ENCODE measurements at regions not wholly inside any gene's neighbourhood (a gene's known extent, or its start where the extent isn't known, plus 50 kb on each side); places are given as distances from the start of the nearest gene placed in this dataset.

DNA sequence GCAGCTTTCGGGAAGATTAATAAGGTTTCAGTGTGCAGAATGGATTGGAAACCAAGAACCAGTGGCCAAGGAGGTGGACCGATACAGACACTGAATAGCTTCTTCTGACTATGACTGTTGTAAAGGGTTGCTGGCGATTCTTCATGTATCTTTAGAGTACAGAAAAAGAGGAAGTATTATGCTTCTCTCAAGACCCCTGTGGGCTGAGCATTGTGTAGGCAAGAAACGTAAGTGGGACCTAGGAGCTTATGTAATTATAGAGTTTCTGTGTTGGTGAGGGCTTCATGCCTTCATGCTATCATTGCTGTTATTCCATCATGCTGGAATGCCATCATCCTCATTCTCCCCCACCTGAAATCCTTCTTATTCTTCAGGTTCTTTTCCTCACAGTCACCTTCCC, 105.4 kb upstream of the AKIRIN2 start:
- DNase-seq (ENCODE audit: low read depth in 3 of 3): no peak

DNA sequence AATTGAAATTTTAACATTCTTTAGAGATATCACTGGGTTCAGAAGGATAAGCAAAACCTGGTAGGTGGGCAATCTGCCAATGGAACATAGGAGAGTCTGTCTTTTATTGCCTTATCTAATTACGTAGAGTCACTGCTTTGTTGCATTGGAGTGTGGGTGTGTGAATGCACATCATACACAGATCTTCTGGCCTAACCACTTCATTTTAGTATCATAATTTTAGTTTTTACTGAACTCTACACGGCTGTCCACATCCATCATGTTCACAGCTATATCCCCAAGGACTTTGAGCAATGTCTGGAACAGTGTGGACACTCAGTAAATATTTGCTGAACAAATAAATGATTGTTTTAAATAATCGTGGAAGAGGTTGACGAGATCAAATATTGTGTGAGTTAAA, 104.6 kb upstream of the AKIRIN2 start:
- DNase-seq (ENCODE audit: low read depth in 3 of 3): no peak

DNA sequence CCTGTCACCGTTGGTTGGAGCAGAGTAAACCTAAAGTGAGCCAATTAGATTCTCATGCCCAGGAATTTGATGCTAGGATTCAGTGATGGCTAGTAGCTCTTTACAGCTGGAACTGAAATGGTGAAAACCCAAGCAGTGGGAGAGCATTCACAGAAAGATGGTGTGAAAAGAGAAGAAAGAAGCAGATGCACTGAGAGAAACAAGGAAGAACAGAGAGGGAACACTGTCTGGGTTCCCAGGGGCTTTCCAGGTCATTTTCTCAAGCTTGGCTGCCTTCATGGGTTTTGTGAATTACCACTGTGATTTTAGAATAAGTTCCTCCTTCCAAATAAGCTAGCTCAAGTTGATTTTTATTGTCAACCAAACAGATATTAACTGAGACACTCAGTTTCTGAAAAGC, 104.1 kb upstream of the AKIRIN2 start:
- DNase-seq (ENCODE audit: low read depth in 3 of 3): no peak

DNA sequence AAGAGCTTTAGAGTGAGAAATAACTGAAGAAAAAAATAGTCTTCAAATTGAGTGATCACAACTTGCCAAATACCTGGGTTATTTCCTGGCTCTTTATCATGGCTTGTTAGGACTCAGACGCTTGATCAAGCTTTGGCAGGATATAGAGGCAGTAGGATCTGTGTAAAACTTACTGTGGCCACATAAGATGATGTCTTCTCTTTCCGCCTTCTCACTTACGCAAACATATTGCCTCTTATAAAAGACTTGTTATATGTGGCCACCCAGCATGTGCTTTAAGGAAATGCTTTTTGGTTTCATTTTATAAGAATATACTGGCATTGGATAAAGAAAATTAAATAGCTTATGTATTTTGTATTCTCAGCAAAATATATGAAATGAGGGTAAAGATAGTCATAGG, 101.8 kb upstream of the AKIRIN2 start:
- DNase-seq (ENCODE audit: low read depth in 3 of 3): no peak

DNA sequence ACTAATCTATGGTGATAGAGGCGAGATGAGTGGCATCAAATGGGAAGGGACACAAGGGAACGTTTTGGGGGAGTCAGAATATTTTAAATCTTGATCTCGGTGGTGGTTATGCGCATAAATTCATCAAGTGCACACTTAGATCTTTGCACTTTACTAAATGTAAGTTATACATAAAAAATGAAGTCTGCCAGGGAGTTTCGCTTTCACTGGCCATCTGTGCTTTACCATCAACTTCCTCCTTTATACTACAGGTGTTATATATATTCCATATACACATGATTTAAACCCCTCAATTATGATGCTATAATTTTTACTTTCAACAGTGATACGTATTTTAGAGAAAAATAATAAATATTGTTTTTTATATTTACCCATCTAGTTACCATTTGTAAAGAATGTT, 97.6 kb upstream of the AKIRIN2 start:
- DNase-seq (ENCODE audit: low read depth in 3 of 3): no peak

DNA sequence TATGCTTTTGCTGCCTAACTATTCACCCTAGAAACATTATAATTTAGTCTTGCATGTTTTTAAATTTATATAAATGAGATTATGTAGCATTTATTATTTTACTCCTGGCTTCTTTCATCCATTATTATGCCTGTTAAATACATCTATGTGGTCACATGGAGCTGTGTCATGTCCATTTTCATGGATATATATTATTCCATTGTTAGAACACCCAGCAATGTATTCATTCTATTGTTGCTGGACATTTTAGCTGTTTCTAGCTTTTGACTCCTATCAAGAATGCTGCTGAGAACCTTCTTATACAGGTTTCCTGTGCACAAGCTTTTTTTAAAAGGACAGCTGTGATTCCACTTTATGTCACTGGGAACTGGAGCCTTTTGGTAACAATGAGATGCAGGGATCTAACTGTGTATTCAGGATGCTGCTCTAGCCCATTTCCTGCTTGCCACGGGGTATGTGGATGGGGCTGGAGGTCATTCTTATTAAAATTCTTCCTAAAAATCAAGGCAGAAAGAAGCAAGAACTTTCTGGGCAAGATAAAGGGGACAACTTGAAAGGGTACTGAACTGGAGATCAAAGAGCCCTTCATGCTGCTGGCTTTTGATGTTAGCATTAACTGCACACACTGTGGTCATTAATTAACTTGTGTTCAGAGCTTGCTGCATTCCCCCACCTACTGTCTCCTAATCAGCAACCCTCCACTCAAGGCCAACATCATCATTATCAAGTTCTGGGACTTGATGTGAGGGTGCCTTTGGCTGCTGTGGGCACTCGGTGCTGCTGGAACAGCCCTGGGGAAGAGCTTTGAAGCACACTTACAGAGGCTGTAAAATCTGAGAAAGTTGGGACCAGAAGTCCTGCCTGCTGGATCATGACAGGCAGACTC, 96.6 kb upstream of the AKIRIN2 start:
- no peak for DNase-seq (ENCODE audit: low read depth in 3 of 3)

DNA sequence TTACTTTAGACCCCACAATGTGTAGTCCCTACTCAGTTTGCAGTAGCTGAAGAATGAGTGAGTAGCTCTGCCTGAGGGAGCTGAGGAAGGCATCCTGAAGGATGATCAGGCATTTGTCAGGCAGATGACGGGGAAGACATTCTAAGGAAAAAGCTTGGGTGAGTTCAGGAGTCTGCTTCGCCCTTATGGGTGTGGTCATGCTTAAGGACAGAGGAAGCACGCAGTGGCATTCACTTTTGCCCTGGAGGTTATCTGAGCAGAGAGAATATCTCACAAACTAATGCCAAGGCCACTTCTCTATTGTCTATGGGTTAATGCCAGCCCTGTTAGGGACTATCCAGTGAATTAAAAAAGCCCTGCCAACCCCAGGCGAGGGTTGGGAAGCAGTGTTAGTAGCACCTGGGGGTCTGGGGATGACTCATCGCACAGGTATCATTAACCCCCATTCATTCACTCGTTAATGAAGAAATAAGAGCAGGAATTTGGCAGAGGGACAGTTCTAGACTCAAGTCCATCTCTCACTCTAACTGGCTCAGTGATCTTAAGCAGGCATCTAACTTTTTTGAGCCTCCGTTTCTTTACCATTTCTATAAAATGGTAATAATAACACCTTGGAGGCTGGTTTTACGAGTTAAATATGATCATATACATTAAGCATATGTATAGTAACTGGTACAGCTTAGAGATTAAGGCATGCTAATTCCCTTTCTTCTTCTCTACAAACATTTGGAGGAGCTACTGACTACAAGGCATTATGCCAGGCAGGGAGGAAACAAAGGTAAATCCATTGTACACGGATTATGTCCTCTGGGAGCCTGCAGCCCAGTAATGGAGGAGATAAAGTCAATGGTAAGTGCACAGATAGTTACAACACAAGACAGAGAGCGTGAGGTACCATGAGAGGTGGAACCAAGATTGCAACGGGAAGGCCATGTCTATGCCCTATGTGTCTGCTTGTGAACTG, 93.2 kb upstream of the AKIRIN2 start:
- DNase-seq (ENCODE audit: low read depth in 3 of 3): no peak

DNA sequence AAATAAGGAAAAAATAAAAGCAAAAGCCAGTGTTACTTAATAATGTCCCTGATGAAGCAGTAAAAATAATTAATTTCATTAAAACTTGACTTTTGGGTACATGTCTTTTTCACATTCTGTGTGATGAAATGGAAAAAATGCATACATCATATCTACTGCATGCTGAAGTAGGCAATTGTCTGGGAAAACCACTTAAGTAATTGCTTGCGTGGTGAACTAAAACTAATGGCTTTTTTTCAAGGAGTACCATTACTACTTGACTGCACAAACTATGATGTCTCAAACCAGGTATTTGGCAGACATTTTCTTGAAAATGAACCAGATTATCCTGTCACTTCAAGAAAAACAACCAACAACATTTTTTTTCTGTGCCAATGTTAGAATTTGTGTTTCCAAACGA, 91.3 kb upstream of the AKIRIN2 start:
- DNase-seq (ENCODE audit: low read depth in 3 of 3): no peak

DNA sequence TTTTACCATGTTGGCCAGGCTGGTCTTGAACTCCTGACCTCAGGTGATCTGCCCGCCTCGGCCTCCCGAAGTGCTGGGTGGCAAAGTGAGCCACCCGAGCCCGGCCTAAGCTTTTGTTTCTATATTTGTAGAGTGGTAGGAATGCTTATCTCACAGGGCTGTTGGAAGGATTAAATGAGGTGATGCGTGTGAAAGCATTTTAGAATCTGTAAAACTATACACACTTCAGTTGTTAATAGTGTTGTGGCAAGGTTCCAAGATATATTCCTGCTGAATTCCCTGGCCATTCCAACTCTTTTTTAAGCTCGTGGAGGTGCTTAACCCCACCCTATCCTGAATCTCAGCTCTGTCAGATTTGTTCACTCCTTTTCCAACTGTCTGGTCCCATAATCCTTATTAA, 89.9 kb upstream of the AKIRIN2 start:
- no peak for DNase-seq (ENCODE audit: low read depth in 3 of 3)

DNA sequence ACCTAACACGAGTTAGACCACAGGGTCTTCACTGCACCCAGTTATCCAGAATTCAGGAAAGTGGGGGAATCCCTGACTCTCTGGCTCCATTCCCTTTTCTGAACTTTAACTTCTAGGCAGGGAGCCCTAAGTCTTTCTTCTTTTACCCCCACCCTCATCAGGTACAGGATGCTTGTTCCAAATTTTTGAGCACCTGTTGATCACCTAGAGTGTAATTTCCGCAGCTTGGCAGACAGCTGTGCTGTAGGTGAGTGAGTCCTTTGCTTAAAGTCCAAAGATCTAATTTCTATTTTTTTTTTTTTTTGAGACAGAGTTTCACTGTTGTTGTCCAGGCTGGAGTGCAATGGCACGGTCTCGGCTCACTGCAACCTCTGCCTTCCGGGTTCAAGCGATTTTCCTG, 89.5 kb upstream of the AKIRIN2 start:
- DNase-seq (ENCODE audit: low read depth in 3 of 3): no peak

DNA sequence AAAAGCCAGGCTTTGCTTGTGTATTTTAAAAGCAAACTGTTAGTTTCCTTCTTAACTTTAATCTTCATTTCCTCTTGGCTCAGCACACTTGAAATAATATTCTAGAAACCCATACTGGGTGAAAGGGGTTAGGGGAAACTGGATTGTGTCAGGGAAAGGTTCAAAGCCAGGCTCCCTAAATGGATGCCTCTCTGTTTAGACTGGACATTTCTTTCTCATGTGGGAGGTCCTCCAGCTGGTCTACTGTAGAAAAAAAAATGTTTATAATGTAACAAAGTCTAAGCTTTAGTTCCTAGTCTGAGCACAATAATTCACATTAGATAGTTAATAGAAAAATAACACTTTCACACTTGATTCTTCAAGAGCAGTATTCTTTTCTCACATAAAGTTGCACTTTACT, 89.0 kb upstream of the AKIRIN2 start:
- DNase-seq (ENCODE audit: low read depth in 3 of 3): no peak

DNA sequence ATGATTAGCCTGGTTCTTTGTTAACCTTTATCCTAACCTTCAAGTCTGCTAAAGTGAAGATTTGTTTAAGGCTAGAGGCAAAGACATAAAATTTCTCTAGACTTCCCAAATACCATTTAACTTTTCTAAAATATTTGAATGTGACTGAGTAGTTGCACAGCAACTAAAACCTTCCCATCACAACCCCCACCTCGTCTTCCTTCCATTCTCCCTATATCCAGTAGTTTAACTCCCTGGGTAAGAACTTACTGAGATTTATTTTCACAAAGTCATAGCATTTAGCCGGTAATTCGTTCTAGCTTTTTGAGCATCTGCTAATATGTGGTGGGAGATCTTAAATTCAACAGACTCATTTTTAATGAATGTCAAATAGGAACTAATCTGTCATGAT, 87.9 kb upstream of the AKIRIN2 start:
- DNase-seq (ENCODE audit: low read depth in 3 of 3): no peak

DNA sequence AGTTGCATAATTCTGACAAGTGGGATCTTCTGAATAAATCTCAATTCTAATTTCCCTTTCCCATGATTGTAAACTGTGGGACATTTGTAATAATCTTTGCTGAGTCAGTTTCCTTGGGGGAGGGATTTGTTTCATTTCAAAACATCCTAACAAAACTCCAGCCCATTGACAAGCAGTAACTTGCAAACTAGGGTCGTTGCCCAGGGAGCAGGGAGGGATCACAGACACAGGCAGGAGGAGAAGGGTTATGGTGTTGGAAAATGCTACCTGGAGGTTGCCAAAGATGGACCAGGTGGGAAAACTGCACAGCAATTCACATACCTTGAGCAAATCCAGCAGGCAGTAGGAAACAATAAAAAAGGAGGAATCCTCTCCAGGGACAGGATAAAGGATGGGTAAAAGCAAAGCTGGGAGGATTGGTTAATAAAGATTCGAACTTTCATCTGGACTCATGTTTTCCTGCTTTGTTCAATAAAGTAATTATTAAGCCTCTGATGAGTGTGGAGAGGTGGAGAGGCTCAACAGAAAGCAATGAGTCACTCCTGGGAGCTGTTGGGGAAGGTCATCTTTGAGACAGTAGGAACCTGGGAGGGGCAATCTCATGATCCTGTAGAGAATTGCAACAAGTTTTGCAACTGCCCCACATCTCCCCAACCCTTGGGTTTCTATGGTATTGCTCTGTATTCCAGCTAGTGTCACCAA, 87.3 kb upstream of the AKIRIN2 start:
- DNase-seq (ENCODE audit: low read depth in 3 of 3): no peak

DNA sequence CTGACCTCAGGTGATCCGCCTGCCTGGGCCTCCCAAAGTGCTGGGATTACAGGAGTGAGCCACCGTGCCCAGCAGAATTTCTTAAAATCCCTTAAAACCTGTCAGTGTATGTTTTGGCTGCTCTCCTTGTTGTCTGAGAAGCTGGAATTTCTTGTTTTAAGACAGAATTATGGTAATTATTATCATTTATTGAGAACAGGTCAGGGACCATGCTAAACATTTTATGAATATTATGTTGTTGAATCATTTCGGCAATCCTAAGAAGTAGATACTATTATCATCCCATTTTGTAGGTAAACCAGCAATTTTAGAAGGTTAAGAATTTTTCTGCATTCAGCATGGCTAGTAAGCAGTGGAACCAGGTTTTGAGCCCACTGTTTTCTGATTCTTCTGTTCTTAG, 86.1 kb upstream of the AKIRIN2 start:
- no peak for DNase-seq (ENCODE audit: low read depth in 3 of 3)

DNA sequence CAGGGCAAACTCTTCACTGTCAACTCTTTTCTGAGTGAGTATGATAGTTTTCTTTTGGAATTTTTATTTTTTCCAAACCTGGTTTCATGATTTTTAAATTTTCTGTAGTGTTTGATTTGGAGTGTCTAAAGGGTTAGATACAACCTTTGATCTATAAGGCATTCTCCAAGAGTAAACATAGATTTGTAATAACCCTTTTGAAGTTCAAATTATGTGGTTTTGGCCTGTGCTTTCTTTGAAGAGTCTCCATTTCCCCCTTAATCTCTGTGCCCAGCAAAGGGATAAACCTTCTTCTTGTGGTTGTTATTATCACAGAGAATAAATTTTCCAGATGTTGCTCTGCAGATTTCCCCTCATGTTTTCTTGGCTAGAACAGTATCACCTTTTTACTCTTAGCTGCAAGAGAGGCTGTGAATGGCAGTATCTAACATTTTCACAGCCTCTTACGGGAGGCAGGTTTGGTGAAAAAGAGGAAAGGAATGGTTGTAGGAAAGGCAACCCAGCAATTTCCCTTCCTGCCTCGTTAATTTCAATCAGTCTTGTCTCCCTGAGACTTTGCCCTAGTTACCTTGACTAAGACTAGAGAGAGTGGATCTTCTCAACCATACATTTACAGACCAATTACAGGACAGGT, 83.3 kb upstream of the AKIRIN2 start:
- no peak for DNase-seq (ENCODE audit: low read depth in 3 of 3)

DNA sequence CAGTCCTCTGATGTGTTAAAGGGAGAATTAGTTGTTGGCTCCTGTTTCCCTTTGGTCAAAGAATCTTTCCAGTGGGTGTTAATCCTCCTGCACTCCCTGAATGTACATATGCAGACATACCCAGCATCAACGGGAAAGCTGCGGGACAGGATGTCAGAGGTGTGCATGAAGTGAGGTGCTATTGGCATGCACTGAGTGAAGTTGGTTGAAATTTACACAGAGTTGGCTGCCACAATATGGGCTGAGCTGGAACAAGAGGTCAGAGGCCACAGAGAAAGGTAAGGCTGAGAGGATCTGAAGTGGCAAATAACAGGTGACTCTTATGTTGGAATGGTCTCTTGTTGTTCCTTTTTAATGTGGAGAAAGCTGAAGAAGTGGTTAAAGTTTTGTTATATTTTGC, 82.7 kb upstream of the AKIRIN2 start:
- DNase-seq (ENCODE audit: low read depth in 3 of 3): no peak

DNA sequence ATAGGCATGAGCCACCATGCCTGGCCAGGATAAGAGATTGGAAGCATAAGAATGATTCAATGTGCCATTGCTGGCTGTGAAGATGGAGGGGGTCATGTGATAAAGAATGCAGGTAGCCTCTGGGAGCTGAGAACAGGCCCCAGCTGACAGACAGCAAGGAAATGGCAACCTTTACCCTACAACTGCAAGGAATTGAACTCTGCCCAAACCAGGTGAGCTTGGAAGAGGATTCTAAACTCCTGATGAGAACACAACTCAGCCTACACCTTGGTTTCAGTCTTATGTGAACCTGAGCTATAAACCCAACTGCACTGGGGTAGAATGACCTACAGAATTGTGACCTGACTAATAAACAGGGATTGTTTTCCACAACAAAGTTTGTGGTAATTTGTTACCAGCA, 82.0 kb upstream of the AKIRIN2 start:
- no peak for DNase-seq (ENCODE audit: low read depth in 3 of 3)

DNA sequence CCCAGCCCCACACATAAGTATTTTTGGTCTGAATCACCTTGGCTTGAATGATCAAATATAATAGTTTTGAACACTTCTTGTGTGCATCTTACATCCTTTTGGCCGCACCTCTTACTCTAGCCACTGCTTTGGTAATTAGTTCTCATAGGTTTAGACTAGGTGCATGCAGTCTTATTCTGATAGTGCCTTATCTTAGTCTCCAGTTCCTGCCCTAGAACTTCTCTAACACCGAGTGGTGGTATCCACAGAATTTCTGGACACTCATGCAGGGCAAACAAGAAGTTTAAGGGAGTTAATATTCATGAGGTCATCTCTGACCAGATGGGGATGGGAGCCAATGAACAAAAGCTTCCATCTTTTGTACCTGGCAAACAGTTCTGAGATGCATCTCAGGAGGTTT, 77.5 kb upstream of the AKIRIN2 start:
- no peak for DNase-seq (ENCODE audit: low read depth in 3 of 3)

DNA sequence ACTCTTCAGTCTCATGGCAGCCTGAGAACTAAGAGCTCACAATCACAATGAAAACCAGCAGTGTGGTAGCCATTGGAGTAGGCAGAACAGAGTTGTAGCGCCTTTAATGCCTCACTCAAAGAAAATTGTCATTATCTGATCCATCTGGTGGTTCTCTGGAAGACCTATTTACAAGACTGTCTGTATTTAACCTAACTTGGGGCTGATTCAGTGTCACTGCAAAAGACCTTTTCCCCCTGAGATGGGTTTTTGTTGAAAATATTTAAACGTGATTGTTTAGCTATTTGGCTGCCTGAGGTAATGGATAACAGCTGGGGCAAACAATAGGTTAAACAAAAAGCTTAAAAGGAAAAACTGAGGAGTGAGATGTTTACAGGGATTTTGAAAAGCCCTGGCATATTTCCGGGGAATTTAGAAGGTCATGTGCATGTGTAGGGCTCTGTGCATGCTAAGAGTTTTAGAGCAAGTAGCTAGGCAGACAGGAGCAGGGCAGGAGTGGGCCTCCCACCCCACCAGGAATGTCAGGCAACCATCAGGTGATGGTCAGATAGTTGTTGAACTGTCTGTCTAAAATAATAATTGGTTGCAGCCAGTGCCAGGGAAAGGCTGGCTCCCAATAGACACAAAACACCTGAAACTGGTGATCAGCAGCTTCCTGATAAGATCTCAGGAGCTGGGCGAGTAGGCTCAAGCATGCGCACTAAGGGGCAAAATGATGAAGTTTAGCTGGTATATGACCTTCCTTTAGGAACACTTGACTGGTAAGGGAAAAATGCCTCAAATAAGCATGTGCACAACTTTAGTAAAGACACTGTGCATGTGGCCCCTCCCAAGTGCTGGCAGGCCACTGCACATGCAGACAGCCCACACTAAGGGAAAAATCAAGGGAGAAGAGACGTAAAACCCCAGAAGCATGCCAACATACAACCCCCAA, 70.8 kb upstream of the AKIRIN2 start:
- DNase-seq (ENCODE audit: low read depth in 3 of 3): no peak

DNA sequence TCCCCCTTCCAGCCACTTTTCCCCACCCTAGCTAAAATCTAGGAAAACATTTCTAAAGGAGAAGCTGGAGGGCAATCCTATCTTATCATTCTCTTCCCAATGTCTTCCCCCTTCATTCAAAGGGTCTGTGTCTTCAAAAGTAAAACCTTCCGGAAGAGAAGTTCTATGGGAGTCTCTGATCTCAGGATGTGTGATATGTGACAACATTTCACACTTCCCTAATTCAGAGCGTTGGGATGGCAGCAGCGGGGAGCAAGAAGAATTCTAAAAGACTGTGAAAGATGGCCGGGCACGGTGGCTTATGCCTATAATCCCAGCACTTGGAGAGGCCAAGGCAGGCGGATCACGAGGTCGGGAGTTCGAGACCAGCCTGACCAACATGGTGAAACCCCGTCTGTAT, 65.4 kb upstream of the AKIRIN2 start:
- no peak for DNase-seq (ENCODE audit: low read depth in 3 of 3)

DNA sequence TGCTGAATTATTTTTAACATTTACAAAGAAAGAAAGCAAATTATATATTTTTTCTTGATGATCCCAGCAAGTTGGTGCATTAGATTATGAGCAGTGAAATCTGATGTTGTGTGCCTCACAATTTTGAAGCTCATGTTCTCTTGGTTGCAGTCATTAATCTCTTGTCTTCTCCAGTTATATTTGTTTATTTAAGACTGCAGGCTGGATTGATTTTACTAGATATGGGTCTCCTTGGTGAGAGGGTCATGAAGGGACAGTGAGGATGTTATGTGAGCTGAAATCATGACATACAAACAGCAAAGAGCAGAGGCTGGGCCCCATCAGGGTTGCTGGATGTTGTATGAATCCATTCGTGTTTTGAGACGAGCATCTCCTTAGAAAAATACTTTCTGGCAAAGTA, 64.2 kb upstream of the AKIRIN2 start:
- no peak for DNase-seq (ENCODE audit: low read depth in 3 of 3)

All from stimulated activated CD4-positive, alpha-beta T cell treated with anti-CD3 and anti-CD28 coated beads, TNF-alpha, amount 100 ng/mL, for 48 hours (primary cell).